Spinal cord (tissue), 9 donors: ENCODE measurements at regions not wholly inside any gene's neighbourhood (a gene's known extent, or its start where the extent isn't known, plus 50 kb on each side); places are given as distances from the start of the nearest gene placed in this dataset.
"Not testable (repeated sequence)": the region's sequence is repeated elsewhere in the genome, so short reads cannot be mapped to it uniquely, and the experiment has no call there.

Experiments used
- DNase-seq, 6 donors: peaks; one replicate each; pipeline versions ENCODE4 v3.0.0 to v3.0.0-alpha.2; 2013 to 2015; ENCODE audit warnings: low spot score in 6 of 6, low read depth in 4 of 6
- H3K27ac ChIP-seq: one replicate; pipeline ENCODE4 v1.5.1; 2013; ENCODE audit warnings: low read depth, low read length, control low read depth
- H3K27me3 ChIP-seq: one replicate; pipeline ENCODE4 v1.6.1; 2013; ENCODE audit warnings: low read length; ENCODE audit not compliant: control insufficient read depth, insufficient read depth
- H3K36me3 ChIP-seq: one replicate; pipeline ENCODE4 v1.6.1; 2013; ENCODE audit warnings: low read length; ENCODE audit not compliant: control insufficient read depth, insufficient read depth
- H3K4me1 ChIP-seq: one replicate; pipeline ENCODE4 v1.6.1; 2013; ENCODE audit warnings: low read length; ENCODE audit not compliant: control insufficient read depth, insufficient read depth
- H3K4me3 ChIP-seq: one replicate; pipeline ENCODE4 v1.5.1; 2013; ENCODE audit warnings: low read depth, low read length, control low read depth
- H3K9me3 ChIP-seq: one replicate; pipeline ENCODE4 v1.6.1; 2013; ENCODE audit warnings: low read length; ENCODE audit not compliant: control insufficient read depth, insufficient read depth
- WGBS: methylation state at CpG from one replicate; pipeline ENCODE4 v1.1.5; 2013; ENCODE audit warnings: missing lambda C conversion rate; ENCODE audit not compliant: insufficient coverage; 5-methylcytosine and 5-hydroxymethylcytosine counted together
- donor health status: healthy.

DNA sequence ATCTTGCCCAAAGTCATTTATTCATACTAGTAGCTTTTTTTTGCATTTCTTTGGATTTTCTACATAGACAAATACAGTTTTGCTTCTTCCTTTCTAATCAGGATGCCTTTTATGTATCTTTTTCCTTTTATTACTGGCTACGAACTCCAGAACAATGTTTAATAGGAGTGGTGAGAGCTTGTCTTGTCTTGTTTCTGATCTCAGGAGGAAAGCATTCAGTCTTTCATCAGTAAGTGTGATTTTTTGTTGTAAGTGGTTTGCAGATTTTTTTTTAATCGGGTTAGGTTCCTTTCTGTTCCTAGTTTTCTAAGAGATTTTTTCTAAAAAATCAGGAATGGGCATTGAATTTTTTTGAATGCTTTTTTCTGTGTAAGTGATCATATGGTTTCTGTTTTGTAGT, 86.8 kb downstream of the PROP1 start:
- not testable (repeated sequence) for H3K36me3 ChIP-seq, H3K9me3 ChIP-seq, H3K4me3 ChIP-seq, H3K4me1 ChIP-seq, DNase-seq, H3K27me3 ChIP-seq, H3K27ac ChIP-seq
- WGBS = no CpG with 5 or more reads among the region's 2 CpGs

DNA sequence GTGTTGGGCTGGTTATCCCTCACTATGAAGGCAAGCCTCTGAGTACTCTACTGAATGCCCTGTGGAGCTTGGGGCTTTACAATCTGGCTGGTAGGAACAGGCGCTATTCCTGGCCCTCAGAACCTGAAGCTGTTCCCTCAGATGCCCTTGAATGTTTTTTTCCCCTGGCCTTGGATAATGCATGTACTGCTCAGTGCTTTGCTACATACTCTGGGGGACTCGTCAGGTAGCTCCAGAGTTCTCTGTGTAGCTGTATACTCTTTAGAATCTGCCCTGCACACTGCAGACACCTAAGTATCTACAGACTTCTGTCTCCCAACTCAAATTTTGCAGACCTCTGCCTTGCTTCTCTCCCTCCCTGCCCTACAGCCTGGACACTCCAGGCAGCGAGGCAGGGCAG, 93.2 kb downstream of the PROP1 start:
- not testable (repeated sequence) for H3K4me3 ChIP-seq, H3K27ac ChIP-seq, DNase-seq, H3K9me3 ChIP-seq, H3K36me3 ChIP-seq, H3K27me3 ChIP-seq, H3K4me1 ChIP-seq
- WGBS = no CpG with 5 or more reads among the region's 3 CpGs

DNA sequence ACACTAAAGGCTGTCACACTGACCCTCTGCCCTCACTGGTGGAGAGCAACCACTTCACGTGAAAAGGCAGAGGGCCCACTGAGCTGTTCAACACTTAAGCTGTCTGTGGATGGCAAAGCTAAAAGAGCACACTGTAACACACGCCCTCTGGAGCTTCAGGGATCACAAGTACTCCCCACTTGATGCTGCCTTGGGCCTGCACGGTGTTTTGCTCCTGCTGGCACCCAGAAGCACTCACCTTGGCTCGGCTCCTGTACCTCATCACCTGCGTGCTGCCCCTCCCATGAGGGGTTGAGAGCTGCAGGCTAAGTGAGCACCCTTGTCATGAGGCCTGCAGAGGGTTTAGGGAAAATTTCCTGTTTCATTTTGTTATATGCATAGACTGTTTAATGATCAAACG, 96.0 kb downstream of the PROP1 start:
- H3K27ac ChIP-seq, H3K9me3 ChIP-seq, DNase-seq, H3K27me3 ChIP-seq, H3K36me3 ChIP-seq, H3K4me3 ChIP-seq, H3K4me1 ChIP-seq: not testable (repeated sequence)
- no CpG with 5 or more reads among the region's 6 CpGs for WGBS

DNA sequence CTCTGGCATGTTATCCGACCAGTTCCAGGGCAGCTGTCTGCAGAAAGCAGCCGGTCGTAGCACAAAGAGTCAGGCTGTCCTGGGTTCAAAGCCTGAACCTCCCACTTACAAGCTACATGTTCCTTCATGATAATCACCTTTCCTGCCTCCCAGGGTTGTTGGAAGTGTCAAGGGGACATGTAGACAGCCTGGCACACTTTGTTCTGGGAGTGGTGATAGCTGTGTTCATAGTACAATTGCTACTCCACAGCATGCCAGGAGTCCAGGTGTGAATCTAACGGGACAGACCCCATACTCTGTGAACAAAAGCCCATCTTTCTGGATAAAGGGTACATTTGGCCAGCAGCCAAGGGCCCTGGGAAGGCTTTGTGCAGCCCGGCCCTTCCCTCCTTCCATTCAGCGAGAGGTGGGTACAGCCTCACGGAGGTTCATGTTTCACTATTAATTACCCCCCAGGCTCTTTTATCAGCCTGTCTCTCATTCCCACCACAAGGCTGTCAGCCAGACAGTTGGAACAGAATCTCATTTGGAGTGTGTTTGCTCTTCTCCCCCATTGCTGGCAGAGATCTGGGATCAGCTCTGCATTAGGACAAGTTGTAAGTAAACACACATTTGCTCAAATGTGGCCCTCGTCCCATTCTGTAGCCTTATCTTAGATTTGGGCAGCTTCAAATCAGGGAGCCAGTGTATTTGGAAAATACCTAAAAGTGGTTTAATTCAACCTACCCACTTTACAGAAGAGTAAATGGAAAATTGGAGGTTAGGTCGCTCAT, 101.2 kb downstream of the PROP1 start:
- not testable (repeated sequence) for H3K9me3 ChIP-seq, H3K27ac ChIP-seq, DNase-seq, H3K4me3 ChIP-seq, H3K36me3 ChIP-seq, H3K27me3 ChIP-seq, H3K4me1 ChIP-seq
- WGBS = no CpG with 5 or more reads among the region's 9 CpGs

DNA sequence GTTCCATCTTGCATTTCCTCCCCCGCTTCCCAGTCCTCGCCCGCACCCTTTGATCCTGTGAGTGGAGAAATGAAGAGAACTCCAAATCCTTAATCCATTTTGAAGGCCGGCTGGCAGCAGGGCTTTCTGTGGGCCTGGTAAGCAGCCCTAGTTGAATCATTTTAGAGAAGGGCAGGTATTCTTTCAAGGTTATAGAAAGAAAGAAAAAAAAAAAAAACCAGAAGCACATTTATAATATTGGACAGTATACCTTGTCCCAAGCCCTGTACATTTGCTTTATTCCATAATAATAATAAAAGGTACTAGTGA, 103.7 kb downstream of the PROP1 start:
- WGBS = no CpG with 5 or more reads among the region's 4 CpGs

DNA sequence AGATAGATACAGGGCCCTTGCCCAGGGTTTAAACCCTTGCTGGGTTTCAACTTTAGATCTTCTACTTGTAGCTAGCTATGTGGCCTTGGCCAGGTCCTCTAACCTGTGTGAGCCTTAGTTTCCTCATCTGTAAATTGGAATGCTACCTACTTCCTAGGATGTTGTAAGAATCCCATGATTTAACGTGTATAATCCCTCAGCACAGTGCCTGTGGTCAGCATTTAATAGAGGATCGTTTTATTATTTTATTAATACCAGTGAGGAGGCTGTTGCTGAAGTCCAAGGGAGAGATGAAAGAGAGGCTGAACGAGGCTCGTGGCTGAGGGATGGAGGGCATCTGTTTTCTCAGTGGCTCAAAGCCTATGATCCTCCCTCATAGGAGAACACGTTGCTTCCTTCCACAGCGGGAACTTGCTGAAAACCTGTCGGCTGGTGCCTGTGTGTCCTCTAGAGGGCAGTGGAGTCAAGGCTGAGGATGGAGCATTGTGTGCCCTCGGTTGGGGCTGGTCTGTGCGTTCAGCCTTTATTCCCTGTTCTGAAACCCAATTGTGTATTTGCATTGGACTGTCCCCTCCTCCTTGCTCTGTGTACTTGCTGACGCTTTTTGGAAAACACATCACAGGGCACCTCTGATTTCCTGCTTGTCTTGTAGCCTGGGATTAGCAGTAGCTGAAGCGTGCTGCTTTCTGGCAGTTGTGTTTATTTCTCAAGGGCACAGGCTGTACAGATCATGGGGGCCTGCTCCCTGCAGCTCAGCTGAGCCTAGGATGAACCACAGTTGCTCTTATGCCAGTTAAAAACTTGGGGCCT, 104.3 kb downstream of the PROP1 start:
- not testable (repeated sequence) for DNase-seq, H3K4me1 ChIP-seq, H3K27ac ChIP-seq, H3K27me3 ChIP-seq, H3K36me3 ChIP-seq, H3K4me3 ChIP-seq, H3K9me3 ChIP-seq
- no CpG with 5 or more reads among the region's 11 CpGs for WGBS

More for the DNA sequence above, 103.7 kb downstream of the PROP1 start:
- H3K4me3 ChIP-seq, H3K36me3 ChIP-seq, H3K27ac ChIP-seq, DNase-seq, H3K9me3 ChIP-seq, H3K27me3 ChIP-seq, H3K4me1 ChIP-seq: not testable (repeated sequence)

DNA sequence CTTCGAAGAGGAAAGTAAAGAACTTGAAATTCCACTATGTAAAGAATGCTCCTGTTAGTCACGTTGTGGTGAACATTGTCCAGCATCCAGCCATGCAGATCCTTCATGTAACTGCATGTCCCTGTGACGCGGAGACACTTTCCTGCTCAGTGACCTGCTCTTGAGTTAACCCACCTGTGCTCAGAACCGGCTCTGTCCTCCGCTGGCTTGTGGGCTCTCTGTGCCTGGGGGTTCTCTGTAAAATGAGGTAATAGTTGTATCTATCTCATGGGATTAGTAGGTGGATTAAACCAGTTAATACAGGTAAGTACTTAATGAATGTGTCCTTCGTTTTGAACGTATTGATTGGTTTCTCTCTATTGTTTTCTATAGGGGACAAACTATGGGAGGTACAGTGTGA, 100.6 kb upstream of the FAM153A start:
- H3K27me3 ChIP-seq = not testable (repeated sequence)
- 94% methylated on average over 2 of the region's 8 CpGs for WGBS

DNA sequence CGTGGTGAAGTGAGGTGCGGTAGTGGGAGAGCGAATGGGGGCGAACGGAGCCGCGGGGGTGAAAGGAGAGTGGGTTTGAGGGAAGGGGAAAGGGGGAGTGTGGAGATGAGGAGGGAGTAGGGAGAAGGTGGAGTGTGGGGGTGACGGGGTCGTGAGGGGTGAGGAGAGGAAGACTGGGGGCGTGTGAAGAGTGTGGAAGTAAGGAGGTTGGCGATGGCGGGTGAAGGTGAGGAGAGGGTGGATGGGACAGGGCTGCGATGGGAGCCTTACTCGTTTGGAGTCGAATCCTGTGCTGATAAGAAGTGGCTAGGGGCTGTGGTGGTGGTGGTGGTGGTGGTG, 93.2 kb upstream of the FAM153A start:
- not testable (repeated sequence) for H3K4me1 ChIP-seq, H3K9me3 ChIP-seq, H3K27me3 ChIP-seq, H3K27ac ChIP-seq, H3K36me3 ChIP-seq, DNase-seq
- H3K4me3 ChIP-seq = peak overlapping the region; percentile 46
- no CpG with 5 or more reads among the region's 15 CpGs for whole genome bisulfite sequencing

More for the DNA sequence above, 100.6 kb upstream of the FAM153A start:
- not testable (repeated sequence) for H3K4me3 ChIP-seq, H3K4me1 ChIP-seq, H3K27ac ChIP-seq, DNase-seq, H3K9me3 ChIP-seq, H3K36me3 ChIP-seq

DNA sequence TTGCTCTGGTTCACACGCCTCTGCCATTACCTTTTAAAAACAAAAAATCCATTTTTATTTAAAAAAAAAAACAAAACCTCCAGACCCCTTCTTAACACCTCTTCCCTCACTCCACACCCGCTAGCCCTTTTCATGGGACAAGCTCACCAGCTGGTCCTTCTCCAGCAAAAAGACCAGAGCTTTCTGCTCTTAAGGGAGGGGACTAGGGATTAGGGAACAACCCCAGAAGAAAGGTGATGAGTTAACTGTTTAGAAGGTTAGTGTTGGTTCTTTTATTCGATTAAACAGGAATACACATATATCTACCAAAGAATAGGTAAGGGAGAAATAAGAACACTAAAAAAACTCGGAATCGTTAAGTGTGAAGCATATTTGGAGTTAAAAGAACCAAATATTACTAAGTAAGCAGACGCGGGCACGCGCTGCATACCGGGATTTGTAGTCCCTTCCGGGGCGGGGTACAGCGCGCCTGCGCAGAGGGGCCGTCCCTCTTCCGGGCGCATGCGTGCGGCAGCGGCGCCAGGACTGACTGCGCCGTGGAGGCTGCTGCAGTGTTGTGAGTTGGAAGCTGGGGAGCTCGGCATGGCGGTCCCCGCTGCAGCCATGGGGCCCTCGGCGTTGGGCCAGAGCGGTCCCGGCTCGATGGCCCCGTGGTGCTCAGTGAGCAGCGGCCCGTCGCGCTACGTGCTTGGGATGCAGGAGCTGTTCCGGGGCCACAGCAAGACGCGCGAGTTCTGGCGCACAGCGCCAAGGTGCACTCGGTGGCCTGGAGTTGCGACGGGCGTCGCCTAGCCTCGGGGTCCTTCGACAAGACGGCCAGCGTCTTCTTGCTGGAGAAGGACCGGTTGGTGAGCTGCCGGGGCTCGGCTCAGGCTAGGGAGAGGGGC, 92.6 kb upstream of the FAM153A start:
- no CpG with 5 or more reads among the region's 56 CpGs for WGBS
- H3K4me3 ChIP-seq = peak overlapping the region; percentile 46
- H3K4me1 ChIP-seq, H3K9me3 ChIP-seq, H3K36me3 ChIP-seq, H3K27me3 ChIP-seq, H3K27ac ChIP-seq: not testable (repeated sequence)
- DNase-seq = peak in 2 of 6 donors; percentile 2 to 7
